Endothelial cell (in vitro differentiated cells): ENCODE measurements at regions not wholly inside any gene's neighbourhood (a gene's known extent, or its start where the extent isn't known, plus 50 kb on each side); places are given as distances from the start of the nearest gene placed in this dataset.

Source experiments
- DNase-seq: peaks from one replicate; pipeline ENCODE4 v3.0.0; 2021; ENCODE audit warnings: low spot score
- H3K27ac Mint-ChIP-seq: one replicate; pipeline ENCODE4 v1.8.0; 2021; ENCODE audit warnings: mixed read lengths, inconsistent platforms; ENCODE audit not compliant: unreplicated experiment
- H3K27me3 Mint-ChIP-seq: one replicate; pipeline ENCODE4 v1.8.0; 2021; ENCODE audit warnings: mild to moderate bottlenecking, moderate library complexity, mixed read lengths, inconsistent platforms; ENCODE audit not compliant: unreplicated experiment
- H3K36me3 Mint-ChIP-seq: one replicate; pipeline ENCODE4 v1.8.0; 2021; ENCODE audit warnings: mild to moderate bottlenecking, low read depth, mixed read lengths, inconsistent platforms; ENCODE audit not compliant: unreplicated experiment
- H3K4me1 Mint-ChIP-seq: one replicate; pipeline ENCODE4 v1.8.0; 2021; ENCODE audit warnings: mild to moderate bottlenecking, mixed read lengths, inconsistent platforms; ENCODE audit not compliant: unreplicated experiment
- H3K4me3 Mint-ChIP-seq: one replicate; pipeline ENCODE4 v1.8.0; 2021; ENCODE audit warnings: mild to moderate bottlenecking, mixed read lengths, inconsistent platforms; ENCODE audit not compliant: unreplicated experiment
- H3K9me3 Mint-ChIP-seq: one replicate; pipeline ENCODE4 v1.8.0; 2021; ENCODE audit warnings: mixed read lengths, inconsistent platforms; ENCODE audit not compliant: unreplicated experiment
- CTCF ChIP-seq: fragments of 200-600 bp; sonication (generic); IDR thresholded peaks from one replicate; pipeline ENCODE4 v1.5.0; 2021; ENCODE audit warnings: antibody characterized with exemption; ENCODE audit not compliant: unreplicated experiment

DNA sequence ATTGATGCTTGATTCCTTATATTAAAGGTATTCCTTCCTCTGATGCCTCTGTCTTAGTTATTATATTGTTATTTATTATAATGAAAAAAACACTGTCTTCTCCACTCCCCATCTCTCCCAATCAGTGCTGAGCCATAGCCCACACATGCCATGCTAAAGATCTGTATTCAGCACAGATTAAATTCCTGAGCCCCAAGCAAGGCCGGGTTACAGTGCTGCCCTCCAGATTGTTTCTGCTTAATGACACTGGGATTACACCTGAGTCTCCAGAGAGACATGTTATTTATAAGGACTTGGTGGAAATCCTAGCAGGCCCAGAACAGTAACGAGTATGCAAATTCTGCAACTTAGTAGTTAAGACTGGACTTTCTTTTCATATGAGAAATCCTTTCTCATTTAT lies 305.9 kb upstream of the UMPS start:
- H3K4me3 Mint-ChIP-seq, result no peak overlapping the region

DNA sequence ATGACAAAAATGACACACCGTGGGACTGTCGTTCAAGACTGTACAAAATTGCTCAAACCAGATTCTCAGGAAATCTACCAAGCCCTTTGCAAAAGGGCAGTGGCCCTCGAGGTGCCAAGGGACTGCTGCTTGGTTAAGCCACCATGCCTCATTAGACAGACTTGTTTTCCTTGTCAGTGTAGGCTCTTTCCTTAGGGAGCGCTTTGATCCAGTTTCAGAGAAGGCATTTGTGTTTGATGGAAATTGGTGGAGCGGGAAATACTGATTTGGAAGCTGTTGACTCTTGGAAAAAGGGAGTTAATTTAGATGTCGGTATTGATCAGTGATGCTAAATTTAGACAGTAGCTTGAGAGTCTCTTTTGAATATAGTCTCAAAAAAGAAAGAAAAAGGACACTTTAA lies 304.3 kb upstream of the UMPS start:
- no peaks in the 10 kb centered on the region for H3K9me3 Mint-ChIP-seq
- H3K4me3 Mint-ChIP-seq, result no peak overlapping the region
- DNase-seq, result no peak
- no peak for TF ChIP-seq CTCF
- peaks cover 38% of the 10 kb centered on the region for H3K36me3 Mint-ChIP-seq
- no peak overlapping the region for H3K27ac Mint-ChIP-seq
- no peaks in the 10 kb centered on the region for H3K4me1 Mint-ChIP-seq
- no peaks in the 10 kb centered on the region for H3K27me3 Mint-ChIP-seq

More for the DNA sequence above, 305.9 kb upstream of the UMPS start:
- H3K27ac Mint-ChIP-seq, result no peak overlapping the region
- no peak for DNase-seq
- H3K27me3 Mint-ChIP-seq, result no peaks in the 10 kb centered on the region
- no peaks in the 10 kb centered on the region for H3K9me3 Mint-ChIP-seq
- TF ChIP-seq CTCF, result no peak
- no peaks in the 10 kb centered on the region for H3K4me1 Mint-ChIP-seq
- peaks cover 40% of the 10 kb centered on the region for H3K36me3 Mint-ChIP-seq

DNA sequence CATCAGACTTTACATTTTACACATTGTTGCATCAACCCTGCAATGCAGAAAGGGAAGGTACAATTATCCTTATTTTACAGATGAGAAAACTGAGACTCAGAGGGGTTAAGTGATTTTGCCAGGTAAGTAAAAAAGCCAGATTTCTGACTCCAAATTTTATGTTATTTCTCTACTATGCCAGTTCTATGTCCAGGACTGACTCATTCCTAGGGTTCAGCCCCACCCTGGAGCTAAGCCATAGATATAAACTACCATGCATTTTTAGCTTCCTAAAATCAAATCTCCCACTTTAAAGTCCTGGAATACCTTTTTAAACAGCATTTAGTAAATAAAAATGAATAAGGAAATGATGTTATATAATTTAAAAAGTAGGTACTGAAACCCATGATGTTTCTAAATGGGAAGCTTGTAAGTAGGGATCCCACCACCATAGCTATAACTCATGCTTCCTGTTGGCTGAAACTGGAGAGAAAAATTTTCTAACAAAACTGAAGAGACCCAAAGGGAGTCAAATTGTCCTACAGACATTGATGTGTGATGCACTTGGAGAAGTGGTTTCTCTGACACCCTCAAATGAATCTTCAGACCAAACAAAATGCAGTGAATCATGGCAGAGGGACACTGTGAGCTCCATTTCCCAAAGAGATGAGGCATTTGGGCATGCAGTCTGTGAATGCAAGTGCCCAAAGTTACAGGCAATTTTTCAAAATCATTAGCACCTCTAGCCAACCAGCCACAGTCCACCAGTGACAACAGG lies 301.7 kb upstream of the UMPS start:
- H3K4me1 Mint-ChIP-seq, result no peaks in the 10 kb centered on the region
- no peak overlapping the region for H3K4me3 Mint-ChIP-seq
- H3K9me3 Mint-ChIP-seq, result no peaks in the 10 kb centered on the region
- H3K27ac Mint-ChIP-seq, result no peak overlapping the region
- DNase-seq, result no peak
- H3K36me3 Mint-ChIP-seq, result peaks cover 44% of the 10 kb centered on the region
- no peaks in the 10 kb centered on the region for H3K27me3 Mint-ChIP-seq
- TF ChIP-seq CTCF, result no peak

GRCh38 chr3:124429129-124429815 lies 301.0 kb upstream of the UMPS start:
- Mint-ChIP-seq H3K27ac (no peak overlapping the region), H3K4me3 (no peak overlapping the region), H3K4me1 (no peaks in the 10 kb centered on the region), H3K9me3 (no peaks in the 10 kb centered on the region), H3K27me3 (no peaks in the 10 kb centered on the region), H3K36me3 (peaks cover 48% of the 10 kb centered on the region)
- no peak for DNase-seq
- no peak for TF ChIP-seq CTCF

DNA sequence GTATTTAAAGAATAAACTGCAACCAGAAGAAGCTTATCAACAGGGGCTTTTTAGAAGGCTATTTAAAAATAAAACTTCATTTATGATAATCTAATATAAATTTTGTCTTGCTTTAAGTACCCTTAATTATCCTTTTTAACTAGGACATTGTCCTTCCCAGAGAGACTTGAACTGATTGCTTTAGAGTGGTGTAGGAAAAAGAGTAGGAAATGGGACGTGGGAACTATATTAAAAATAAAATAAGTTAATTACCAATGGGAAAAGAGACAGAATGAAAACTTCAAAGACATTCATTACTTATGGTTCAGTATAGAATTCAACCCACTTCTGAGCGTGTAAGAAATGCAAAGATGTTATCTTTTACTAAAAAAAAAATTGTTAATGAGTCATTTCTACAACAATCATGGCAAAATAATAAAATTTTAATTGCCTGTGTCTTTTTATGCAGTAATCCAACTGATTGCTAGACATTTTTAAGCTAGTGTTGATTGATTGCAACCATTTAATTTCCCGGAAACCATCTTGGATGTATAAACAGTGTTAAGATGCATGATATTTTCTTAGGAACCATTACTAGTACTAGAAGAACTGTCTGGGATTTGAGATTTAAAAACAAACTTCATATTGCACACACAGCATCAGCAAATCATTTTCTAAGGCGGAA lies 298.8 kb upstream of the UMPS start:
- no peak for DNase-seq
- no peaks in the 10 kb centered on the region for H3K27me3 Mint-ChIP-seq
- H3K27ac Mint-ChIP-seq, result no peak overlapping the region
- no peaks in the 10 kb centered on the region for H3K4me1 Mint-ChIP-seq
- peaks cover 60% of the 10 kb centered on the region for H3K36me3 Mint-ChIP-seq
- TF ChIP-seq CTCF, result no peak
- no peaks in the 10 kb centered on the region for H3K9me3 Mint-ChIP-seq
- H3K4me3 Mint-ChIP-seq, result no peak overlapping the region
